Stimulated activated CD8-positive, alpha-beta memory T cell treated with anti-CD3 and anti-CD28 coated beads, Interleukin-2, amount 100 ng/mL, for 48 hours (primary cell): ENCODE measurements at regions not wholly inside any gene's neighbourhood (a gene's known extent, or its start where the extent isn't known, plus 50 kb on each side); places are given as distances from the start of the nearest gene placed in this dataset.

Experiments
- DNase-seq, 2 donors: peaks; one replicate each; pipeline ENCODE4 v3.0.0-alpha.2; 2020; ENCODE audit warnings: low read depth in 2 of 2

- no peak for DNase-seq
Measured at GRCh38 chr3:164250923-164251322, 827.4 kb downstream of the SI start.

- DNase-seq: no peak
Measured at GRCh38 chr3:164236851-164237250, 841.4 kb downstream of the SI start.

GRCh38 chr3:164235289-164236028 is 842.8 kb downstream of the SI start:
- no peak for DNase-seq

- DNase-seq: no peak
Measured at GRCh38 chr3:164233951-164234350, 844.3 kb downstream of the SI start.

GRCh38 chr3:164231718-164232117 is 846.6 kb downstream of the SI start:
- DNase-seq: no peak

GRCh38 chr3:164230385-164231094 is 847.8 kb downstream of the SI start:
- DNase-seq: no peak

GRCh38 chr3:164224126-164224525 is 854.2 kb downstream of the SI start:
- no peak for DNase-seq

- no peak for DNase-seq
Measured at GRCh38 chr3:164222197-164222596, 856.1 kb downstream of the SI start.

- DNase-seq: no peak
Measured at GRCh38 chr3:164221297-164221696, 857.0 kb downstream of the SI start.

- no peak for DNase-seq
Measured at GRCh38 chr3:164209363-164209762, 868.9 kb downstream of the SI start.

GRCh38 chr3:164208821-164209220 is 869.5 kb downstream of the SI start:
- no peak for DNase-seq

GRCh38 chr3:164208048-164208447 is 870.2 kb downstream of the SI start:
- DNase-seq: no peak

GRCh38 chr3:164200053-164200823 is 878.1 kb downstream of the SI start:
- DNase-seq: no peak

- DNase-seq: no peak
Measured at GRCh38 chr3:164196477-164196876, 881.8 kb downstream of the SI start.

- DNase-seq: no peak
Measured at GRCh38 chr3:164194842-164195241, 883.5 kb downstream of the SI start.

- DNase-seq: no peak
Measured at GRCh38 chr3:164192974-164193373, 885.3 kb downstream of the SI start.

- no peak for DNase-seq
Measured at GRCh38 chr3:164190566-164190965, 887.7 kb downstream of the SI start.

GRCh38 chr3:164186095-164186494 is 892.2 kb downstream of the SI start:
- DNase-seq: no peak

GRCh38 chr3:164179110-164179774 is 899.1 kb downstream of the SI start:
- DNase-seq: no peak

GRCh38 chr3:164174059-164174458 is 904.2 kb downstream of the SI start:
- no peak for DNase-seq

- no peak for DNase-seq
Measured at GRCh38 chr3:164155400-164155799, 922.9 kb downstream of the SI start.

- no peak for DNase-seq
Measured at GRCh38 chr3:164144824-164145223, 933.5 kb downstream of the SI start.
